ENCODE measurements at regions not wholly inside any gene's neighbourhood (a gene's known extent, or its start where the extent isn't known, plus 50 kb on each side); places are given as distances from the start of the nearest gene placed in this dataset.

- H3K27me3 Mint-ChIP-seq (ENCODE audit: low read depth in 2 of 2): peaks cover 6 to 22% of the 10 kb centered on the region in 2 donors
- H3K4me1 Mint-ChIP-seq: peaks cover 39 to 43% of the 10 kb centered on the region in 2 donors
- TF ChIP-seq, protein P1, sequence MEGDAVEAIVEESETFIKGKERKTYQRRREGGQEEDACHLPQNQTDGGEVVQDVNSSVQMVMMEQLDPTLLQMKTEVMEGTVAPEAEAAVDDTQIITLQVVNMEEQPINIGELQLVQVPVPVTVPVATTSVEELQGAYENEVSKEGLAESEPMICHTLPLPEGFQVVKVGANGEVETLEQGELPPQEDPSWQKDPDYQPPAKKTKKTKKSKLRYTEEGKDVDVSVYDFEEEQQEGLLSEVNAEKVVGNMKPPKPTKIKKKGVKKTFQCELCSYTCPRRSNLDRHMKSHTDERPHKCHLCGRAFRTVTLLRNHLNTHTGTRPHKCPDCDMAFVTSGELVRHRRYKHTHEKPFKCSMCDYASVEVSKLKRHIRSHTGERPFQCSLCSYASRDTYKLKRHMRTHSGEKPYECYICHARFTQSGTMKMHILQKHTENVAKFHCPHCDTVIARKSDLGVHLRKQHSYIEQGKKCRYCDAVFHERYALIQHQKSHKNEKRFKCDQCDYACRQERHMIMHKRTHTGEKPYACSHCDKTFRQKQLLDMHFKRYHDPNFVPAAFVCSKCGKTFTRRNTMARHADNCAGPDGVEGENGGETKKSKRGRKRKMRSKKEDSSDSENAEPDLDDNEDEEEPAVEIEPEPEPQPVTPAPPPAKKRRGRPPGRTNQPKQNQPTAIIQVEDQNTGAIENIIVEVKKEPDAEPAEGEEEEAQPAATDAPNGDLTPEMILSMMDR (IDR thresholded peaks at IDR 0.05): no peak
- H3K4me1 ChIP-seq (ENCODE audit: control insufficient read depth, insufficient read depth, low read length): peaks cover 57% of the 10 kb centered on the region
- intact Hi-C loops (cut with micrococcal nuclease): no loop called here
- 77% methylated on average over 5 of the region's 6 CpGs for WGBS (ENCODE audit: insufficient coverage)
- H3K4me3 Mint-ChIP-seq: no peak overlapping the region
- H3K4me3 ChIP-seq (ENCODE audit: low read length): no peak overlapping the region
- DNase-seq (no peak), ATAC-seq (no peak)
- no peaks in the 10 kb centered on the region for H3K9me3 Mint-ChIP-seq
- H3K27ac ChIP-seq (ENCODE audit: low read length): no peak overlapping the region
- H3K36me3 ChIP-seq (ENCODE audit: control insufficient read depth, insufficient read depth, low read length): no peaks in the 10 kb centered on the region
- H3K27me3 ChIP-seq (ENCODE audit: control insufficient read depth, insufficient read depth, low read length): peaks cover 2% of the 10 kb centered on the region
- no peak overlapping the region for H3K27ac Mint-ChIP-seq
- no peaks in the 10 kb centered on the region for H3K36me3 Mint-ChIP-seq
- H3K9me3 ChIP-seq (ENCODE audit: control insufficient read depth, insufficient read depth, low read length): no peaks in the 10 kb centered on the region
These were observed 204.6 kb upstream of the HDAC4 start for GRCh38 chr2:239605409-239605808.

- intact Hi-C loops (cut with micrococcal nuclease): no loop called here
- no peak overlapping the region for H3K4me3 Mint-ChIP-seq
- peaks cover 6 to 19% of the 10 kb centered on the region in 2 donors for H3K27me3 Mint-ChIP-seq (ENCODE audit: low read depth in 2 of 2)
- Histone ChIP-seq H3K4me3 (ENCODE audit: low read length) (no peak overlapping the region), H3K27me3 (ENCODE audit: control insufficient read depth, insufficient read depth, low read length) (peaks cover 2% of the 10 kb centered on the region), H3K27ac (ENCODE audit: low read length) (no peak overlapping the region), H3K4me1 (ENCODE audit: control insufficient read depth, insufficient read depth, low read length) (peaks cover 52% of the 10 kb centered on the region), H3K9me3 (ENCODE audit: control insufficient read depth, insufficient read depth, low read length) (no peaks in the 10 kb centered on the region), H3K36me3 (ENCODE audit: control insufficient read depth, insufficient read depth, low read length) (no peaks in the 10 kb centered on the region)
- no peaks in the 10 kb centered on the region for H3K9me3 Mint-ChIP-seq
- DNase-seq (no peak), ATAC-seq (no peak)
- H3K27ac Mint-ChIP-seq: no peak overlapping the region
- H3K36me3 Mint-ChIP-seq: no peaks in the 10 kb centered on the region
- H3K4me1 Mint-ChIP-seq: peaks cover 37 to 40% of the 10 kb centered on the region in 2 donors
- 94% methylated on average over 3 of the region's 5 CpGs for WGBS (ENCODE audit: insufficient coverage)
- TF ChIP-seq, protein P1 (IDR thresholded peaks at IDR 0.05): no peak
These were observed 204.0 kb upstream of the HDAC4 start for GRCh38 chr2:239604861-239605260.

DNA sequence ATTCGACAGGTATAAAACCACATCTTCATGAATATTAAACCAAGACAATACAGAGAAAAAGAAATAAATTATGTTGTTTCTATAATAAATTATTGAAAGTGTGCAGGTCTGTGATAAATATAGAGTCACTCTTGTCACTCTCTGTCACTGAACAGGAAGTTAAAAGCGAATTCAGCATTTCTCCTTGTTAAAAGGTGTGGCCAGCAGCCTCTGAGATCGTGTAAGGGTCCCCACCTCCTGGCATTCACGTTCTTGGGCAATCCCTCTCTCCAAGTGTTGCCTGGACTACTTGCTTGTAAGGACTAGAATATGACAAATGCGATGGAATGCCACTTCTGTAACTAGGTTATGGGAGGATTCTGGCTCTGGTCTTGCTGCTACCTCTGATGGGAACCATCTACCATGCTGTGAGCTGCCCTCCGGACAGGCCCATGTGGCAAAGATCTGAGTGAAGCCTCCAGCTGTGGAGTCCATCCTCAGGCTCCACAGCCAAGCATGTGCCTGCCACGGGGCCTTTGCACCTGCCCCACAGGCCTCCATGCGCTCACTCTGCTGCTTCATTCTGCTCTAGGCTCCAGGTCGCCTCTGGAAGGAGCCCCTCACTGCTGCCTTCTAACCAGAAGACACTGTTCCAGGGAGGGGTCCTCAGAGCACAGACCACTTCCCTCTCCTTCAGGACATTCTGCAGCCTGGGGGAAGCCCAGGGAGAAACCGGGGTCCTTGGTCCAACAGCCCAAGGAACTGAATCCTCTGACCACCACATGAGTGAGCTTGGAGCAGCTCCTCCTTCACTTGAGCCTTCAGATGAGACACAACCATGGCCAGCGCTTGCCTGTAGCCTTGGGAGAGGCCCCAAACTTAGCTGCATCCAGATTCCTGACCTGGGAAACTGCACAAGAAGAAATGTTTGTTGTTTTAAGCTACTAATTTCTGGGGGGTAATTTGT is 202.9 kb upstream of the HDAC4 start:
- H3K27ac Mint-ChIP-seq: no peak overlapping the region
- H3K27me3 Mint-ChIP-seq (ENCODE audit: low read depth in 2 of 2): peaks cover 6 to 7% of the 10 kb centered on the region in 2 donors
- TF ChIP-seq, protein P1 (IDR thresholded peaks at IDR 0.05): no peak
- peaks cover 2% of the 10 kb centered on the region for H3K27me3 ChIP-seq (ENCODE audit: control insufficient read depth, insufficient read depth, low read length)
- no peaks in the 10 kb centered on the region for H3K9me3 Mint-ChIP-seq
- H3K4me1 ChIP-seq (ENCODE audit: control insufficient read depth, insufficient read depth, low read length): peaks cover 43% of the 10 kb centered on the region
- DNase-seq (no peak), ATAC-seq (no peak)
- intact Hi-C loops (cut with micrococcal nuclease): no loop called here
- WGBS (ENCODE audit: insufficient coverage): 74% methylated on average over 10 of the region's 11 CpGs
- H3K36me3 Mint-ChIP-seq: no peaks in the 10 kb centered on the region
- no peaks in the 10 kb centered on the region for H3K9me3 ChIP-seq (ENCODE audit: control insufficient read depth, insufficient read depth, low read length)
- peaks cover 34 to 45% of the 10 kb centered on the region in 2 donors for H3K4me1 Mint-ChIP-seq
- no peak overlapping the region for H3K4me3 Mint-ChIP-seq
- H3K36me3 ChIP-seq (ENCODE audit: control insufficient read depth, insufficient read depth, low read length): no peaks in the 10 kb centered on the region
- no peak overlapping the region for H3K27ac ChIP-seq (ENCODE audit: low read length)
- H3K4me3 ChIP-seq (ENCODE audit: low read length): no peak overlapping the region
